ENCODE measurements at regions not wholly inside any gene's neighbourhood (a gene's known extent, or its start where the extent isn't known, plus 50 kb on each side); places are given as distances from the start of the nearest gene placed in this dataset.

GRCh38 chr4:125387770-125388169 lies 73.0 kb downstream of the FAT4 start:
- intact Hi-C loops (cut with DNase I, micrococcal nuclease) = no loop called here
- ATAC-seq (no peak), DNase-seq (no peak)
- no peak for TF ChIP-seq CTCF (IDR thresholded peaks at IDR 0.05)
- Histone ChIP-seq H3K9me3 (no peaks in the 10 kb centered on the region), H3K36me3 (ENCODE audit: low read depth) (no peaks in the 10 kb centered on the region), H3K4me1 (ENCODE audit: low read depth) (no peaks in the 10 kb centered on the region), H3K4me3 (no peak overlapping the region)

- intact Hi-C loops (cut with DNase I, micrococcal nuclease) = no loop called here
- DNase-seq (no peak), ATAC-seq (no peak)
- H3K4me1 ChIP-seq (ENCODE audit: low read depth) = no peaks in the 10 kb centered on the region
- H3K9me3 ChIP-seq = no peaks in the 10 kb centered on the region
- TF ChIP-seq CTCF (IDR thresholded peaks at IDR 0.05) = no peak
- no peaks in the 10 kb centered on the region for H3K36me3 ChIP-seq (ENCODE audit: low read depth)
- no peak overlapping the region for H3K4me3 ChIP-seq
These were observed 73.9 kb downstream of the FAT4 start for GRCh38 chr4:125388613-125389012.

- intact Hi-C loops (cut with DNase I, micrococcal nuclease) = no loop called here
These were observed 75.0 kb downstream of the FAT4 start for GRCh38 chr4:125389713-125390112.

GRCh38 chr4:125390126-125390525 lies 75.4 kb downstream of the FAT4 start:
- no peaks in the 10 kb centered on the region for H3K36me3 ChIP-seq (ENCODE audit: low read depth)
- TF ChIP-seq CTCF (IDR thresholded peaks at IDR 0.05) = no peak
- intact Hi-C loops (cut with DNase I, micrococcal nuclease) = no loop called here
- no peaks in the 10 kb centered on the region for H3K9me3 ChIP-seq
- no peaks in the 10 kb centered on the region for H3K4me1 ChIP-seq (ENCODE audit: low read depth)
- DNase-seq = no peak
- no peak overlapping the region for H3K4me3 ChIP-seq
- ATAC-seq = no peak

More at GRCh38 chr4:125389713-125390112, 75.0 kb downstream of the FAT4 start:
- DNase-seq (no peak), ATAC-seq (no peak)
- no peak for TF ChIP-seq CTCF (IDR thresholded peaks at IDR 0.05)
- H3K9me3 ChIP-seq = no peaks in the 10 kb centered on the region
- H3K4me1 ChIP-seq (ENCODE audit: low read depth) = no peaks in the 10 kb centered on the region
- no peaks in the 10 kb centered on the region for H3K36me3 ChIP-seq (ENCODE audit: low read depth)
- H3K4me3 ChIP-seq = no peak overlapping the region

- H3K36me3 ChIP-seq (ENCODE audit: low read depth) = no peaks in the 10 kb centered on the region
These were observed 76.0 kb downstream of the FAT4 start for GRCh38 chr4:125390727-125391126.

More at GRCh38 chr4:125390727-125391126, 76.0 kb downstream of the FAT4 start:
- no peak for DNase-seq
- no peak for ATAC-seq
- intact Hi-C loops (cut with DNase I, micrococcal nuclease) = no loop called here
- Histone ChIP-seq H3K9me3 (no peaks in the 10 kb centered on the region), H3K4me3 (no peak overlapping the region), H3K4me1 (ENCODE audit: low read depth) (no peaks in the 10 kb centered on the region)
- TF ChIP-seq CTCF (IDR thresholded peaks at IDR 0.05) = no peak
